CD14-positive monocyte (primary cell): ENCODE measurements at regions not wholly inside any gene's neighbourhood (a gene's known extent, or its start where the extent isn't known, plus 50 kb on each side); places are given as distances from the start of the nearest gene placed in this dataset.

Source experiments
- DNase-seq, 3 donors: peaks; one replicate each; pipeline ENCODE4 v3.0.0-alpha.2; 2011 to 2022
- H2AFZ ChIP-seq: 2 replicates; pipeline ENCODE4 v1.6.0; 2012; ENCODE audit warnings: mild to moderate bottlenecking, low read depth, low read length, inconsistent platforms; ENCODE audit not compliant: insufficient read depth, poor library complexity, severe bottlenecking
- H3K27ac ChIP-seq, 2 donors: 1 replicate in 1 of 2; 2 replicates in 1 of 2; pipeline ENCODE4 v1.5.1; 2012 to 2013; ENCODE audit warnings: low read length in 2 of 2, control low read depth in 1 of 2, inconsistent platforms in 1 of 2, low read depth in 1 of 2, mild to moderate bottlenecking in 1 of 2
- H3K27me3 ChIP-seq, 2 donors: one replicate each; pipeline versions ENCODE4 v1.6.0 to v1.6.1; 2011 to 2013; ENCODE audit warnings: low read length in 2 of 2; ENCODE audit not compliant: control insufficient read depth in 2 of 2, insufficient read depth in 2 of 2
- H3K36me3 ChIP-seq, 2 donors: replicated peaks in 1 of 2; 1 replicate in 1 of 2; 2 replicates in 1 of 2; pipeline versions ENCODE4 v1.5.1 to v1.6.1; 2012 to 2013; ENCODE audit warnings: low read length in 2 of 2, control low read depth in 1 of 2, inconsistent platforms in 1 of 2, mild to moderate bottlenecking in 1 of 2; ENCODE audit not compliant: insufficient read depth in 2 of 2, control insufficient read depth in 1 of 2
- H3K4me1 ChIP-seq, 2 donors: 1 replicate in 1 of 2; 2 replicates in 1 of 2; pipeline versions ENCODE4 v1.5.1 to v1.6.1; 2012 to 2013; ENCODE audit warnings: low read length in 2 of 2, control low read depth in 1 of 2, inconsistent platforms in 1 of 2, mild to moderate bottlenecking in 1 of 2, moderate library complexity in 1 of 2; ENCODE audit not compliant: insufficient read depth in 2 of 2, control insufficient read depth in 1 of 2
- H3K4me2 ChIP-seq: replicated peaks from 2 replicates; pipeline ENCODE3; 2012; ENCODE audit warnings: low read length, moderate library complexity, mild to moderate bottlenecking; ENCODE audit not compliant: poor library complexity, severe bottlenecking; ENCODE audit errors: extremely low read depth
- H3K4me3 ChIP-seq, 3 experiments: fragments of 200-600 bp in 1 of 3; sonication (generic) in 1 of 3; replicated peaks in 1 of 3; 1 replicate in 2 of 3; 2 replicates in 1 of 3; pipeline ENCODE4 v1.5.1; 2011 to 2013; ENCODE audit warnings: low read length in 3 of 3, mild to moderate bottlenecking in 3 of 3, control low read depth in 2 of 3, low read depth in 2 of 3, inconsistent platforms in 1 of 3, moderate library complexity in 1 of 3
- H3K79me2 ChIP-seq: 2 replicates; pipeline ENCODE4 v1.6.0; 2012; ENCODE audit warnings: mild to moderate bottlenecking, control low read depth, inconsistent platforms, low read length, moderate library complexity; ENCODE audit not compliant: insufficient read depth
- H3K9ac ChIP-seq: 2 replicates; pipeline ENCODE4 v1.6.0; 2017; ENCODE audit warnings: low read length, mild to moderate bottlenecking; ENCODE audit not compliant: insufficient read depth, poor library complexity, severe bottlenecking
- H3K9me3 ChIP-seq, 2 donors: replicated peaks in 1 of 2; 1 replicate in 1 of 2; 2 replicates in 1 of 2; pipeline versions ENCODE4 v1.5.1 to v1.6.1; 2012 to 2013; ENCODE audit warnings: low read length in 2 of 2, control low read depth in 1 of 2; ENCODE audit not compliant: control insufficient read depth in 1 of 2, insufficient read depth in 1 of 2
- H4K20me1 ChIP-seq: 2 replicates; pipeline ENCODE4 v1.6.0; 2012; ENCODE audit warnings: mild to moderate bottlenecking, low read length, control low read depth, moderate library complexity; ENCODE audit not compliant: insufficient read depth
- H3K27ac Mint-ChIP-seq, 7 donors: one replicate each; pipeline ENCODE4 v1.8.0; 2020; ENCODE audit warnings: mild to moderate bottlenecking in 7 of 7, mixed read lengths in 7 of 7, moderate library complexity in 6 of 7, inconsistent platforms in 2 of 7
- H3K27me3 Mint-ChIP-seq, 3 donors: one replicate each; pipeline ENCODE4 v1.8.0; 2021 to 2022; ENCODE audit warnings: low read depth in 3 of 3, mild to moderate bottlenecking in 3 of 3, mixed read lengths in 3 of 3, moderate library complexity in 3 of 3, inconsistent platforms in 1 of 3
- H3K36me3 Mint-ChIP-seq, 2 donors: one replicate each; pipeline ENCODE4 v1.8.0; 2020; ENCODE audit warnings: mixed read lengths in 2 of 2, inconsistent platforms in 1 of 2, mild to moderate bottlenecking in 1 of 2
- H3K4me1 Mint-ChIP-seq: one replicate; pipeline ENCODE4 v1.8.0; 2020; ENCODE audit warnings: mild to moderate bottlenecking, mixed read lengths
- H3K4me3 Mint-ChIP-seq, 2 donors: one replicate each; pipeline ENCODE4 v1.8.0; 2020; ENCODE audit warnings: mild to moderate bottlenecking in 2 of 2, mixed read lengths in 2 of 2, moderate library complexity in 1 of 2
- H3K9me3 Mint-ChIP-seq, 7 donors: one replicate each; pipeline ENCODE4 v1.8.0; 2020 to 2022; ENCODE audit warnings: mixed read lengths in 7 of 7, mild to moderate bottlenecking in 6 of 7, moderate library complexity in 6 of 7, inconsistent platforms in 2 of 7
- CTCF ChIP-seq: fragments of 200-600 bp; IDR thresholded peaks from one replicate; pipeline ENCODE4 v1.8.0; 2022; ENCODE audit warnings: antibody characterized with exemption, mild to moderate bottlenecking
- WGBS: methylation state at CpG from one replicate; pipeline ENCODE4 v1.1.5; 2013; ENCODE audit warnings: missing lambda C conversion rate; ENCODE audit not compliant: insufficient coverage; 5-methylcytosine and 5-hydroxymethylcytosine counted together
- intact Hi-C, 2 donors: fragments of 100-400 bp; cut with micrococcal nuclease; formaldehyde crosslinking; loops; one replicate each; pipeline versions ENCODE4 v1.15.0 to v1.15.1; 2023

GRCh38 chr20:61045091-61045490, 207.0 kb upstream of the CDH4 start:
- H3K4me3 ChIP-seq, result no peak overlapping the region
- no peaks in the 10 kb centered on the region for H3K79me2 ChIP-seq
- H3K4me3 Mint-ChIP-seq, result no peak overlapping the region
- no peak overlapping the region for H3K27ac ChIP-seq
- peaks cover 0 to 2% (median 0%) of the 10 kb centered on the region in 3 donors for H3K27me3 Mint-ChIP-seq
- H3K27ac Mint-ChIP-seq, result no peak overlapping the region
- no peak for TF ChIP-seq CTCF
- H3K27me3 ChIP-seq, result no peaks in the 10 kb centered on the region
- DNase-seq, result no peak
- H3K36me3 ChIP-seq, result no peaks in the 10 kb centered on the region
- peaks cover 0 to 17% (median 9%) of the 10 kb centered on the region in 7 donors for H3K9me3 Mint-ChIP-seq
- H4K20me1 ChIP-seq, result no peaks in the 10 kb centered on the region
- H3K9ac ChIP-seq, result no peak overlapping the region
- intact Hi-C loops, result no loop called here
- H3K9me3 ChIP-seq, result peaks cover 0 to 31% of the 10 kb centered on the region in 2 donors
- no peaks in the 10 kb centered on the region for H3K4me1 ChIP-seq
- 95% methylated on average over 1 of the region's 1 CpG for WGBS
- no peaks in the 10 kb centered on the region for H3K36me3 Mint-ChIP-seq
- H2AFZ ChIP-seq, result no peak overlapping the region
- H3K4me1 Mint-ChIP-seq, result no peaks in the 10 kb centered on the region
- H3K4me2 ChIP-seq, result no peak overlapping the region

GRCh38 chr20:61045876-61046585, 206.0 kb upstream of the CDH4 start:
- no peak for TF ChIP-seq CTCF
- Mint-ChIP-seq H3K4me1 (no peaks in the 10 kb centered on the region), H3K36me3 (no peaks in the 10 kb centered on the region), H3K27ac (no peak overlapping the region), H3K9me3 (peaks cover 0 to 17% (median 6%) of the 10 kb centered on the region in 7 donors), H3K27me3 (peaks cover 0 to 2% (median 0%) of the 10 kb centered on the region in 3 donors), H3K4me3 (no peak overlapping the region)
- Histone ChIP-seq H3K27ac (no peak overlapping the region), H3K79me2 (no peaks in the 10 kb centered on the region), H3K4me3 (no peak overlapping the region), H3K27me3 (no peaks in the 10 kb centered on the region), H3K9ac (no peak overlapping the region), H2AFZ (no peak overlapping the region), H3K9me3 (peaks cover 0 to 22% of the 10 kb centered on the region in 2 donors), H4K20me1 (no peaks in the 10 kb centered on the region), H3K4me1 (no peaks in the 10 kb centered on the region), H3K4me2 (no peak overlapping the region), H3K36me3 (no peaks in the 10 kb centered on the region)
- intact Hi-C loops, result no loop called here
- WGBS, result 82% methylated on average over 3 of the region's 3 CpGs
- DNase-seq, result no peak
